Endothelial cell of umbilical vein (primary cell): ENCODE measurements at regions not wholly inside any gene's neighbourhood (a gene's known extent, or its start where the extent isn't known, plus 50 kb on each side); places are given as distances from the start of the nearest gene placed in this dataset.

ENCODE experiments used
- EZH2 ChIP-seq: IDR thresholded peaks from 2 replicates; pipeline ENCODE4 v1.6.1; 2012; ENCODE audit warnings: borderline replicate concordance, low read depth, mild to moderate bottlenecking, moderate library complexity, low read length, inconsistent platforms; ENCODE audit not compliant: severe bottlenecking
- FOS ChIP-seq: IDR thresholded peaks from 2 replicates; pipeline ENCODE4 v1.6.1; 2011; ENCODE audit warnings: mild to moderate bottlenecking, low read length, moderate library complexity, borderline replicate concordance; ENCODE audit not compliant: insufficient read depth
- GATA2 ChIP-seq: IDR thresholded peaks from 2 replicates; pipeline ENCODE4 v1.7.0; 2011; ENCODE audit warnings: low read depth, mild to moderate bottlenecking, moderate library complexity, mixed read lengths, low read length; ENCODE audit not compliant: insufficient read length, insufficient read depth
- JUN ChIP-seq: IDR thresholded peaks from 2 replicates; pipeline ENCODE4 v1.6.1; 2011; ENCODE audit warnings: borderline replicate concordance, low read depth; ENCODE audit not compliant: insufficient read length, insufficient read depth
- MYC ChIP-seq: IDR thresholded peaks from one replicate; pipeline ENCODE4 v1.6.1; 2011; ENCODE audit warnings: mild to moderate bottlenecking, low read depth, low read length
- POLR2A ChIP-seq: IDR thresholded peaks from 2 replicates; pipeline ENCODE4 v1.6.1; 2012; ENCODE audit warnings: low read depth, mild to moderate bottlenecking, control low read depth, low read length
- POLR2AphosphoS5 ChIP-seq: IDR thresholded peaks from 2 replicates; pipeline ENCODE4 v1.6.1; 2012; ENCODE audit warnings: low read depth, mild to moderate bottlenecking, control low read depth, low read length, moderate library complexity; ENCODE audit not compliant: insufficient read depth
- TF ChIP-seq, protein P1 (sequence below), 2 donors: IDR thresholded peaks; 1 replicate in 1 of 2; 2 replicates in 1 of 2; pipeline ENCODE4 v1.5.1; 2011; ENCODE audit warnings: low read length in 2 of 2, mild to moderate bottlenecking in 2 of 2, moderate library complexity in 2 of 2, control low read depth in 1 of 2, inconsistent platforms in 1 of 2, low read depth in 1 of 2; ENCODE audit not compliant: insufficient read depth in 1 of 2; ENCODE audit errors: extremely low read depth in 1 of 2
- TF ChIP-seq, protein P2 (sequence below): IDR thresholded peaks from 2 replicates; pipeline ENCODE4 v1.6.1; 2011; ENCODE audit not compliant: insufficient read depth, insufficient read length

DNA sequence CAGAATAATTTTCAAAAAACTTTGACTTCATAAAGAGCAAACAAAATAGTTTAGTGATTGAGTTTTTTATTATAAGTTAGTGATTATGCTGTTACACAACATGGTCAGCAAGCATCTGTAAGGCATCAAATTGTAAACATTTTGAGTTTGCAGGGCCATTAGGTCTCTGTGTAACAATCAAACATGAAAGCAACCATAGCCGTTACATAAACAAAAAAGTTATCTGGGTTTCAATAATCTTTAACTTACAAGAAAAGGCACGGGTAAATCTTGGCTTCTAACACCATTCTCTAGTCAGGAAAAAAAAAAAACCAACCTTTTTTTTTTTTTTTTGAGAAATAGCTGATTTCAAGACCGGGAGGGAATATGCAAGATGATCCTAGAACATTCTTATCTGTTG, 1941.1 kb downstream of the PCDH7 start:
- TF ChIP-seq POLR2A (no peak), GATA2 (no peak), POLR2AphosphoS5 (no peak), EZH2 (no peak), FOS (no peak), JUN (no peak), MYC (no peak)
- TF ChIP-seq, protein P1, sequence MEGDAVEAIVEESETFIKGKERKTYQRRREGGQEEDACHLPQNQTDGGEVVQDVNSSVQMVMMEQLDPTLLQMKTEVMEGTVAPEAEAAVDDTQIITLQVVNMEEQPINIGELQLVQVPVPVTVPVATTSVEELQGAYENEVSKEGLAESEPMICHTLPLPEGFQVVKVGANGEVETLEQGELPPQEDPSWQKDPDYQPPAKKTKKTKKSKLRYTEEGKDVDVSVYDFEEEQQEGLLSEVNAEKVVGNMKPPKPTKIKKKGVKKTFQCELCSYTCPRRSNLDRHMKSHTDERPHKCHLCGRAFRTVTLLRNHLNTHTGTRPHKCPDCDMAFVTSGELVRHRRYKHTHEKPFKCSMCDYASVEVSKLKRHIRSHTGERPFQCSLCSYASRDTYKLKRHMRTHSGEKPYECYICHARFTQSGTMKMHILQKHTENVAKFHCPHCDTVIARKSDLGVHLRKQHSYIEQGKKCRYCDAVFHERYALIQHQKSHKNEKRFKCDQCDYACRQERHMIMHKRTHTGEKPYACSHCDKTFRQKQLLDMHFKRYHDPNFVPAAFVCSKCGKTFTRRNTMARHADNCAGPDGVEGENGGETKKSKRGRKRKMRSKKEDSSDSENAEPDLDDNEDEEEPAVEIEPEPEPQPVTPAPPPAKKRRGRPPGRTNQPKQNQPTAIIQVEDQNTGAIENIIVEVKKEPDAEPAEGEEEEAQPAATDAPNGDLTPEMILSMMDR (IDR thresholded peaks at IDR 0.05; ENCODE audit: extremely low read depth in 1 of 2, insufficient read depth in 1 of 2, low read depth in 1 of 2, low read length in 2 of 2): no peak
- TF ChIP-seq, protein P2, sequence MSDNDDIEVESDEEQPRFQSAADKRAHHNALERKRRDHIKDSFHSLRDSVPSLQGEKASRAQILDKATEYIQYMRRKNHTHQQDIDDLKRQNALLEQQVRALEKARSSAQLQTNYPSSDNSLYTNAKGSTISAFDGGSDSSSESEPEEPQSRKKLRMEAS: no peak
